ENCODE measurements at regions not wholly inside any gene's neighbourhood (a gene's known extent, or its start where the extent isn't known, plus 50 kb on each side); places are given as distances from the start of the nearest gene placed in this dataset.
A peak's percentile ranks its signal among the peaks of the same experiment; 100 is the strongest.
"Not testable (repeated sequence)": the region's sequence is repeated elsewhere in the genome, so short reads cannot be mapped to it uniquely, and the experiment has no call there.

DNA sequence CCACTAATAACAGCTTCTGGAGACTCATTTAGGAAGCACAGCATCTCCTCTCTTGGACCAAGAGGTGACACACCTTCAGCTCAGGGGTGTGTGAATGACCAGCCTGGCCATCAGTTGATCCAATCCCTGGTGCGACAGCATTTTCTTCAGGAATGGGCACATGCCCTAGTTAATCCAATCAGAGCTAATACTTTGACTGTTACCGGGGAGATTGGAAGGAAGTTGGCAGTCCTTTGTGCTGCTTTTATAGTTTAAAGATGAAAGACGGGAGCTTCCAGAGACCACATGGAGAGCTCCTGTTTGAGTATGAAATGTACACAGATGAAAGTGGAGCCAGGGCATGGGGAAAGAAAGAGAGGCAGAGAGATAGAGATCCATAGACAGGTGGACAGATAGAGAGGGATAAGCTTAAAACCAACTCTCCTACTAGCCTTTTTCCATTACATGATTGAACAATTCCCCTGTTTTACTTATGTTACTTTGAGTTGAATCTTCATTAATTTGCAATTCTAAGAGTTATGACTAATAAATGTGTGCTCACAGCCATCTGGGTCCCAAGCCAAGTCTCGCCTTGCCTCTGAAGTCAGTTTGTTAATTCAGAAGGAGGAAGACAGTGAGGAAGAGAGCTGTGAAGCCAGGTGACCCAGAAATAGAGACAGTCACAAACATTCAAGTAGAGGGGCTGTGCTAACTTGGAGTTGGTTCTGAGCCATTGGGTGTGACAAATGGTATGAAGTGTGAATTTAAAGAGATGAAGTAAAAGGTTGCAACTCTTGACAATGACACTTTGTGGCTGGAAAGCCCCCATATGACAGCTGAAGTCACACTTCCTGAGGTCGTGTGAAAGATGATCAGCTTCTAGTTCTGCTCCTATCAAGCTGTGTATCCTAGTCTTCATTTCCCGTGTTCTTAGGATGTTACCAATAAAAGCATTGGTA, 120.0 kb upstream of the GOT2 start:
- TF ChIP-seq, protein P1, sequence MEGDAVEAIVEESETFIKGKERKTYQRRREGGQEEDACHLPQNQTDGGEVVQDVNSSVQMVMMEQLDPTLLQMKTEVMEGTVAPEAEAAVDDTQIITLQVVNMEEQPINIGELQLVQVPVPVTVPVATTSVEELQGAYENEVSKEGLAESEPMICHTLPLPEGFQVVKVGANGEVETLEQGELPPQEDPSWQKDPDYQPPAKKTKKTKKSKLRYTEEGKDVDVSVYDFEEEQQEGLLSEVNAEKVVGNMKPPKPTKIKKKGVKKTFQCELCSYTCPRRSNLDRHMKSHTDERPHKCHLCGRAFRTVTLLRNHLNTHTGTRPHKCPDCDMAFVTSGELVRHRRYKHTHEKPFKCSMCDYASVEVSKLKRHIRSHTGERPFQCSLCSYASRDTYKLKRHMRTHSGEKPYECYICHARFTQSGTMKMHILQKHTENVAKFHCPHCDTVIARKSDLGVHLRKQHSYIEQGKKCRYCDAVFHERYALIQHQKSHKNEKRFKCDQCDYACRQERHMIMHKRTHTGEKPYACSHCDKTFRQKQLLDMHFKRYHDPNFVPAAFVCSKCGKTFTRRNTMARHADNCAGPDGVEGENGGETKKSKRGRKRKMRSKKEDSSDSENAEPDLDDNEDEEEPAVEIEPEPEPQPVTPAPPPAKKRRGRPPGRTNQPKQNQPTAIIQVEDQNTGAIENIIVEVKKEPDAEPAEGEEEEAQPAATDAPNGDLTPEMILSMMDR (IDR thresholded peaks at IDR 0.05; ENCODE audit: control insufficient read depth, extremely low read depth, insufficient read depth), result no peak
- peak; percentile 59 for DNase-seq (ENCODE audit: low read depth)
- no peak overlapping the region for H3K4me3 ChIP-seq (ENCODE audit: low read depth, low read length)

DNA sequence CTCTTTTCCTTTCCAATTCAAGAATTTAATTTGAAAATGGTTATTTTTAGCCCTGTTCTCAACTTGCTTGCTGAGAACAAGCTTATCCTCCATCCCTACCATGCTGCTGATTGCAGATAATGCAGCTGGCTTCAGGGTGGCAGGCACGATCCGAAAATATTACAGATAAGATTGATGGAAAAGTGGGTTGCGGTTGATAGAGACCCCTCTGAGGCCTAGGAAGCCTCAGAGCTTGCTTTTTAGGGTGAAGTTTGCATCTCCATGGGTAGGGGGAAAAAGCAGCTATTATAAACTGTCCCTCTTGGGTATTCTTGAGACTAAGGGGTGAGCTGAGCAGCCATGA, 116.5 kb upstream of the GOT2 start:
- no peak overlapping the region for H3K4me3 ChIP-seq (ENCODE audit: low read depth, low read length)
- TF ChIP-seq, protein P1 (IDR thresholded peaks at IDR 0.05; ENCODE audit: control insufficient read depth, extremely low read depth, insufficient read depth), result no peak
- DNase-seq (ENCODE audit: low read depth), result no peak

DNA sequence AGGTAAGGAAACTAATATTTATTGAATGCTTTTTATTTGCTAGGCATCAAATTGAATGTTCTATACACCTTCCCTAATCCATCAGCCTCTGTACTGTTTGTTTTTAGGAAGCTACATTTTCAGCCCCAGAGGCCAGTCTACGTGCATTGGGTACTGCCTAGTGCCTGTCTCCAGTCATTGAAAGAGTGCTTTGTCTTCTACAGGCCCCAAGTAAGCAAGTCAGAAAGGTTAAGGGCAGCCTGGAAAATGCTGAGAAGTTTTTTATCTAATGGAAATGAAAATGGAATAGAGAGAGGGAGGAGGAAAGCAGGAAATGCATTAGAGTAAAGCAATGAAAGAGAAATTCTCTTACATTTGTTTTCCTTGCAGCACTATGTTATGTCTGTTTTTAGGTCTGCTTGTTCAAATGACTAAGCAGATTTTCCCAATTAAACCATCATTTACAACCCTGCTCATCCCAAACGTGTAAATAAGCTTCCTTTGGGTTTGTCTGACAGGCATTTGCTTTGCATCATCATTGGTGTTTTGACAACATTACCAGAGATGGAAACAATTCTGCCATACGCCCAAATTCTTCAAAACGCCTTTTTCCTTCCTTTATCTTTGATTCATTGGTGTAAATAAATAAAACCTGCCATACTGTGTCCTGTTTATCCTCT, 116.0 kb upstream of the GOT2 start:
- TF ChIP-seq, protein P1 (IDR thresholded peaks at IDR 0.05; ENCODE audit: control insufficient read depth, extremely low read depth, insufficient read depth), result no peak
- DNase-seq (ENCODE audit: low read depth), result no peak
- H3K4me3 ChIP-seq (ENCODE audit: low read depth, low read length), result no peak overlapping the region

DNA sequence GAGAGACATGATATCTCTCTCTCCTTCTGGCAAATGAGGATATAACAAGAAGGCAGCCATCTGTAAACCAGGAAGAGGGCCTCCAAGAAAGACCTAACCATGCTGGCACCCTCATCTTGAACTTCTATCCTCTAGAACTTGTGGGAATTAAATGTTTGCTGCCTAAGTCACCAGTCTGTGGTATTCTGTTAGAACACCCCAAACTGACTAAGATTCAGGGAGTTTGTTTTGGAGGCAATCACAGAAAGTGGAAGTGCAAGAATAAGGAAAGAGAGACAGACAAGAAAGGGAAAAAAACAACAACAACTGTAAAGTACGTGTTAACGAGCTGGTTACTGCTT, 114.5 kb upstream of the GOT2 start:
- TF ChIP-seq, protein P1 (IDR thresholded peaks at IDR 0.05; ENCODE audit: control insufficient read depth, extremely low read depth, insufficient read depth), result no peak
- DNase-seq (ENCODE audit: low read depth), result no peak
- H3K4me3 ChIP-seq (ENCODE audit: low read depth, low read length), result no peak overlapping the region

DNA sequence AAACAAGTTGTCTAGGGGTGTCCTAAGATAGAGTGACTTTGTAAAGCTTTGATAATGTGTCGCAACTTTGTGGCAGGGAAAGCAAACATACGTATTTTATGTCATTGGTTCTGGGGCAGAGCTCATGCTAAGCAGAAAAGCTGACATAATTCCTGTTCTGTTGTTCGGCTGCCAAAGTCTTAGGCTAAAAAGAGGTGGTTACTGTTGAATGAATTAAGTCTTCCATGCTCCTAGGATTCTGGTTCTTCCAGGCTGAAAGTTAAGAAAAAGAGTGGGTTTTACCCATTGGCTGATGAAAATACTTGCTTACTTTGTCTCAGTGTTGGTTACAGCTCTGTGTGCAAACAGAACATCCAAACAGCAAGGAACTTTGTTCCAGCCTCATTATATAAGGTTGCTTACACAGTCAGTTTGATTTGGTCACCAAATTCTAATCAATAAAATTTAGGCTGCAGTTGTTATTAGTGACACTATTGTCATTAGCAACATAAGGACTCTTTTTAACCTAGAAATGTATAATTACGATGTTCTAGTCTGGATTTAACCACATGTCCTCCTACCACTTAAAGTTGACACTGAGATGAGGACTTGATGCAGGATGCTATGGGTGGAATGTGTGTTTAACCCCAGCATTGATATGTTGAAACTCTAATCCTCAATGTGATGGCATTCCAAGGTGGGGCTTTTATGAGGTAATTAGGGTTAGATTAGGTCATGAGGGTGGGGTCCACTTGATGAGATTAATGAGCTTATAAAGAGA, 114.0 kb upstream of the GOT2 start:
- no peak overlapping the region for H3K4me3 ChIP-seq (ENCODE audit: low read depth, low read length)
- DNase-seq (ENCODE audit: low read depth), result no peak
- TF ChIP-seq, protein P1 (IDR thresholded peaks at IDR 0.05; ENCODE audit: control insufficient read depth, extremely low read depth, insufficient read depth), result no peak

DNA sequence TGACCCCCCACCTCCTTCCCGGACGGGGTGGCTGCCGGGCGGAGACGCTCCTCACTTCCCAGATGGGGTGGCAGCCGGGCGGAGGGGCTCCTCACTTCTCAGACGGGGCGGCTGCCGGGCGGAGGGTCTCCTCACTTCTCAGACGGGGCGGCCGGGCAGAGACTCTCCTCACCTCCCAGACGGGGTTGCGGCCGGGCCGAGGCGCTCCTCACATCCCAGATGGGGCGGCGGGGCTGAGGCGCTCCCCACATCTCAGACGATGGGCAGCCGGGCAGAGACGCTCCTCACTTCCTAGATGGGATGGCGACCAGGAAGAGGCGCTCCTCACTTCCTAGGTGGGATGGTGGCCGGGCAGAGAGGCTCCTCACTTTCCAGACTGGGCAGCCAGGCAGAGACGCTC, 112.1 kb upstream of the GOT2 start:
- not testable (repeated sequence) for DNase-seq (ENCODE audit: low read depth); H3K4me3 ChIP-seq (ENCODE audit: low read depth, low read length)

DNA sequence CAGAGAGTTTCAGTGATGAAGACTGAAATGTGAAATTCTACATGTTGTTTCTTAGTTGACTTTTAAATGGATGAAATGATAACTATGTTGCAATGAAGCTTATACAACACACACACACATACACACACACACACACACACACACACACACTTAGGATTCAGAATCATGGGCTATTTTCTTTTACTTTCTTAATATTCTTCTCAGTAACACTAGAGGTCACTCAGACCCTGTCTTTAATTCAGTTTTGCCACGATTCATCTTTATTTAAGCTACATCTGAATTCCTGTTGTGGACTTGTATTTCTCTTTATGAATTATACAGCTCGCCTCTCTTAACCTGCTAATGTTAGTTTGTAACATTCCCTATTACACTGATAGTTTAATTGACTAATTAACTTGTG, 109.6 kb upstream of the GOT2 start:
- TF ChIP-seq, protein P1 (IDR thresholded peaks at IDR 0.05; ENCODE audit: control insufficient read depth, extremely low read depth, insufficient read depth), result peak; percentile 55
- H3K4me3 ChIP-seq (ENCODE audit: low read depth, low read length), result no peak overlapping the region
- DNase-seq (ENCODE audit: low read depth), result no peak

Data from LNCaP clone FGC (cell line).